ENCODE measurements at regions not wholly inside any gene's neighbourhood (a gene's known extent, or its start where the extent isn't known, plus 50 kb on each side); places are given as distances from the start of the nearest gene placed in this dataset.

DNA sequence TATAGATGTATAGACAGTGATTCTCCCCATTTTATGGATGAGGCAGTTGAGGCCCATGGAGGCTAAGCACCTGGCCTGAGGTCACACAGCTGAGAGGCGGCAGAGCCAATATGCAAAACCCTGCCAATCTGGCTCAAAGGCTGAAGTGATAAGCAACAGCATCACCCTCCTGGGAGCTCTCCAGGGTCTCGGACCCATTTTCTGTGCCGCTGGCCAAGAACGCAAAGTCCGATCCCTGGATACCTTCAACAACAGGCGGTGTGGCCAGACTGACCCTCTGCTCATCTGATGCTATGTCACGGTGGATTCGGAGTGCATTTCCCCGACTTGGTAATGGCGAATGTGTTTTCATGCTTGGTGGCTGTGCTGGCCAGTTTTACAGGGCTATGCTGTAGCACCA is 595.0 kb downstream of the TBC1D22A start:
- no peaks in the 10 kb centered on the region for H3K36me3 ChIP-seq (ENCODE audit: control insufficient read depth in 1 of 2, insufficient read depth in 2 of 2, low read length in 2 of 2)
- CTCF ChIA-PET: no interaction called here
- no peaks in the 10 kb centered on the region for H3K9me2 ChIP-seq (ENCODE audit: insufficient read depth)
- ATAC-seq: no peak
- H3K4me2 ChIP-seq (ENCODE audit: low read length): no peak overlapping the region
- no peaks in the 10 kb centered on the region for H3K9me3 ChIP-seq (ENCODE audit: control insufficient read depth in 1 of 2, insufficient read depth in 1 of 2, low read depth in 1 of 2, low read length in 2 of 2)
- no peaks in the 10 kb centered on the region for H3K4me1 ChIP-seq (ENCODE audit: control insufficient read depth in 1 of 2, insufficient read depth in 2 of 2, low read length in 2 of 2)
- POLR2A ChIA-PET: no interaction called here
- BruUV-seq (replicated peaks): no TSS peak
- no peaks in the 10 kb centered on the region for H4K20me1 ChIP-seq (ENCODE audit: insufficient read depth)
- H3K79me2 ChIP-seq (ENCODE audit: insufficient read depth, low read length): no peaks in the 10 kb centered on the region
- H3K9ac ChIP-seq (ENCODE audit: low read length): no peak overlapping the region
- intact Hi-C loops (cut with micrococcal nuclease): no loop called here
- no peak overlapping the region for H3K27ac ChIP-seq (ENCODE audit: low read depth, low read length)
- TF ChIP-seq, protein P1, sequence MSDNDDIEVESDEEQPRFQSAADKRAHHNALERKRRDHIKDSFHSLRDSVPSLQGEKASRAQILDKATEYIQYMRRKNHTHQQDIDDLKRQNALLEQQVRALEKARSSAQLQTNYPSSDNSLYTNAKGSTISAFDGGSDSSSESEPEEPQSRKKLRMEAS (IDR thresholded peaks at IDR 0.05): no peak
- no peak for TF ChIP-seq POLR2AphosphoS5 (IDR thresholded peaks at IDR 0.05; ENCODE audit: low read depth, low read length)
- no peak for TF ChIP-seq EGR1 (IDR thresholded peaks at IDR 0.05; ENCODE audit: low read depth)
- TF ChIP-seq CBX3 (IDR thresholded peaks at IDR 0.05; ENCODE audit: low read depth): no peak
- TF ChIP-seq RAD21 (IDR thresholded peaks at IDR 0.05; ENCODE audit: low read depth): no peak
- no peak for TF ChIP-seq YY1 (IDR thresholded peaks at IDR 0.05; ENCODE audit: extremely low read depth, insufficient replicate concordance, low read depth, low read length)
- TF ChIP-seq ZBTB33 (IDR thresholded peaks at IDR 0.05; ENCODE audit: extremely low read depth, insufficient replicate concordance, low read length): no peak
- TF ChIP-seq SRF (IDR thresholded peaks at IDR 0.05; ENCODE audit: low read depth): no peak
- no peak for TF ChIP-seq POLR2A (IDR thresholded peaks at IDR 0.05; ENCODE audit: borderline replicate concordance, extremely low read depth, insufficient read depth, insufficient read length)
- no peak for TF ChIP-seq EZH2phosphoT487 (IDR thresholded peaks at IDR 0.05; ENCODE audit: borderline replicate concordance)
- no peak for DNase-seq (ENCODE audit: low read depth, low spot score)
- no peak overlapping the region for H3K4me3 ChIP-seq (replicated peaks in 1 of 2; ENCODE audit: low read depth in 1 of 2, low read length in 2 of 2)
- H3K27me3 ChIP-seq (ENCODE audit: insufficient read depth, low read length): no peaks in the 10 kb centered on the region
- RAD21 ChIA-PET (ENCODE audit: low non-redundant PET in 1 of 2, low total read pairs in 2 of 2, uncharacterized antibody in 2 of 2, unreplicated experiment in 2 of 2): no interaction called here
- no peak overlapping the region for H2AFZ ChIP-seq (ENCODE audit: low read depth, low read length, poor library complexity, severe bottlenecking)
